ENCODE measurements at regions not wholly inside any gene's neighbourhood (a gene's known extent, or its start where the extent isn't known, plus 50 kb on each side); places are given as distances from the start of the nearest gene placed in this dataset.

GRCh38 chr12:108039794-108040193 lies 89.3 kb upstream of the WSCD2 start:
- DNase-seq, result no peak

- no peak for DNase-seq
These were observed 88.1 kb upstream of the WSCD2 start for GRCh38 chr12:108040947-108041346.

- DNase-seq, result no peak
These were observed 85.8 kb upstream of the WSCD2 start for GRCh38 chr12:108043286-108043685.

DNA sequence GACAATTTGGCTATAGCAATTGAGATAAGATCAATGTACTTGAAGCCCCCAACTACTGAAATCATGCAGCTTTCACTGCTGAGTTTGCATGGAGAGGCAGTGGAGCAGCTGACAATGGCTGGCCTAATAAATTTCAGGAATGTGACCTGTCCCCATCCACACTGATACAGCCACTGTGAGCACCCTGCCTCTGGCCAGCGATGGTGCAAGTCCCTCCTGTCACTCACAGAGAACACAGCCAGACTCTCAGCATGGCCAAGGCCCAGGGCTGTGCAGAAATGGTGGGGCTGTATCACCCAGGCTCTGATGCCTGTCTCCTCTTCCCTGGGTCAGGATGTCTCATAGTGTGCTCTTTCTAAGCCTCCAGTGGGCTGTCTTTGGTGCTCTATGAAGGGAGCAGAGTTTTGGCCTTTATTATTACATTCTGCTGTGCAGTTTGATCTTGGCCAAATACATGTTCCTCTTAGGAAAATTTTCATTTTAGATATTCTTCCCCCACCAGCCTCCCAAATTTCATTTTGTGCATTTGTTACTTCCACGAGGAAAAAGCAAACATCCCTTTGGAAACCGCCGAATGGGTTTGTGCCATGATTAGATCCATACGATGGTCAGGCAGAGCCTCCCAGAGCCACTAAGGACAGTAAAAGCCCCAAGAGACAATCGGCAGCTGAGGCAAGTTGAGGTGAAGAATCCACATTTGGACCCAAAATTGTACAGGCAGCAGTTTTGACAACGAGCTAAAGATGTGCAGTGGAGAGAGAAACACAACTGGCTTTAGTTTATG lies 85.1 kb upstream of the WSCD2 start:
- no peak for DNase-seq

GRCh38 chr12:108046135-108046534 lies 83.0 kb upstream of the WSCD2 start:
- DNase-seq, result no peak

- no peak for DNase-seq
These were observed 82.4 kb upstream of the WSCD2 start for GRCh38 chr12:108046650-108047049.

GRCh38 chr12:108047071-108047550 lies 82.0 kb upstream of the WSCD2 start:
- DNase-seq, result no peak

GRCh38 chr12:108048686-108049085 lies 80.4 kb upstream of the WSCD2 start:
- DNase-seq, result no peak

DNA sequence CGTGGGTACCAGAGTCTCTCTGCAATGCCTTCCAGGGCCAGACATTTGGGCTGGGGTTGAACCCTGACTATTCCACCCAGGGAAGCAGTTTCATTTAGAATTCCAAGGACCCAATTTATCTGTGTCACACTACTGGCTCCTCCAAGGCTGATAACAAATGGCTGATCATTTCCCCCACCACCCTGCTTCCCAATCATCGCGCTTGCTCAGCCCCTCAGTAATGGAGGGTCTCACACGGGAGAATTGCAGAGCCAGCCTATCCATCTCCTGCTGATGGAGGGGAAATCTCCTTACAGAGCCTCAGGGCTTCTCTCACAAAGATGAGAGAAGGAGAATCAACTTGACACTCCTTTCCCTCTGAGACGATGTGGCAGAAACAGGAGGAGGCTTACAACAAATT lies 78.4 kb upstream of the WSCD2 start:
- DNase-seq, result no peak

DNA sequence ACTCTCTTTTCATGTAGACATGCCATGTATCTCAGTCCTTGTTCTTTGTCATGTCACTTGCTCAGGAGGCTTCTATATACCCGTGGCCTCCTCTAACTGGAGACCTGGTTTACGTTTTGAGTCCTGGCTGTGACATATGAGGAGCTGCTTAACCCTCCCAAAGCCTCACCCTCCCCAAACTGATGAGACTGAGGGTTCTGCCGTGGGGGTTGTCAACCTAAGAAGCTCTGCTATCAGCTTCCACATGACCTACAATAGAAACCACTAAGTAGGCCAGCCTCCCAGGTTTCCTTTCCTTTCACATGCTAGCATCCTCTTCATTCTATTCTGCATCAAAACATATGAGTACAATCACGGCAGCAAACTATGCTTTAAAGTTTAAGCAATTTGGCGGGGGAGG lies 76.8 kb upstream of the WSCD2 start:
- DNase-seq, result no peak

- DNase-seq, result no peak
These were observed 75.6 kb upstream of the WSCD2 start for GRCh38 chr12:108053512-108053911.

DNA sequence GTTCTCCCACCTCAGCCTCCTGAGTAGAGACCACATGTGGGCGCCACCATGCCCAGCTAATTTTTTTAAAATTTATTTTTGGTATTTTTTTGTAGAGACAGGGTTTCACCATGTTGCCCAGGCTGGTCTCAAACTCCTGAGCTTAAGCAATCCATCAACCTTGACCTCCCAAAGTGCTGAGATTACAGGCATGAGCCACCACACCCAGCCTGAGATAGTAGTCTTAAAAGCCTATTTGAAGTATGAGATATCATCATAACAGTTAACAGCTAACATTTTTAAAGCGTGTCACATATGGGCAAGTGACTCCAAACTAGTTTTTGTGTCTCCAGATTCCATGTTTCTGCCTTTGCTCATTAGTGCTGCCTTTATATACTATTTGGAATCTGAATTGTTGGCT lies 74.6 kb upstream of the WSCD2 start:
- no peak for DNase-seq

GRCh38 chr12:108055141-108055540 lies 73.9 kb upstream of the WSCD2 start:
- no peak for DNase-seq

- no peak for DNase-seq
These were observed 69.0 kb upstream of the WSCD2 start for GRCh38 chr12:108060067-108060466.

GRCh38 chr12:108060903-108061302 lies 68.2 kb upstream of the WSCD2 start:
- DNase-seq, result no peak

- DNase-seq, result no peak
These were observed 65.9 kb upstream of the WSCD2 start for GRCh38 chr12:108063192-108063591.

- DNase-seq, result no peak
These were observed 64.0 kb upstream of the WSCD2 start for GRCh38 chr12:108065069-108065468.

DNA sequence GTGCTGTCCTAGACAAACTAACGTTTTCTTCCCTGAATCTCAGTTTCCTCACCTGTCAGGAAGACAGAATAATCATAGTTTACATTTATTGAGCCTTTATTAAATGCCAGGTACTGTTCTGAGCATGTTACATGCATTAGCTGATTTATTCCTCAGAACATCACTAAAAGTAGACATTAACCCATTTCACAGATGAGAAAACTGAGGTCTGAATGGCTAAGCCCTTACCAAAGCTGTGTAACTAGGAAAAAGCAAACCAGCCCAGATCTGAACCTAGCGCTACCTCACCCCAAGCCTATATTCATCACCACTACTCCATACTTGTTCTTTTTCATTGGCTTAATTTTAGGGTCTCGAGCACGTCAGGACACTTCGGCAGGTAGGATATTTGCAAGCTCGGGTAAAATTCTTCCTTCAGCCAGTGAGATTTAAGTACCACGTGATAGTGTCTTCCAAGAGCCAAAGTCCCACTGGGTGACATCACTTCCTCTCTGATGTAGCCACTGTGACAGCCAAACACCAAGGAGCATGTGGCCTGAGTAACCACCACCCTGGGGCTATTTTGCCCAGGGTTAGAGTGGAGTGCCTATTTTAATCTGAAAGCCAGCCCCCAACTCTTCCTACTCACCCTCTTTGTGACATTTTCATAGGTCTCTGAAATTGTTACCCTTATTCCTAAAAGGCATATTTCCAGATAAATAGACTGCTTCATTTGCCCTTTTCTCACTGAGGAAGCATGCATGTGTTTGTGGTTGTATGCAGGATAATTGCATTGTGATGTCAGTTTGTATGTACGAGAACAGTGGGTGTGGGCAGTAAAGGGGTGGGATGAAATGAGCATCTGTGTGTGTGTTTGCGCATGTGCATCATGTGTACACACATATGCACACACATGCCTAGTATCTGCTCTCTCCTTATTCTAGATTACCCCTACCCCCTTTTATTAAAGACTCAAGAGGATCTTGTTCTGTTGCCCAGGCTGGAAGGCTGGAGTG lies 62.2 kb upstream of the WSCD2 start:
- no peak for DNase-seq

- no peak for DNase-seq
These were observed 59.4 kb upstream of the WSCD2 start for GRCh38 chr12:108069651-108070165.

DNA sequence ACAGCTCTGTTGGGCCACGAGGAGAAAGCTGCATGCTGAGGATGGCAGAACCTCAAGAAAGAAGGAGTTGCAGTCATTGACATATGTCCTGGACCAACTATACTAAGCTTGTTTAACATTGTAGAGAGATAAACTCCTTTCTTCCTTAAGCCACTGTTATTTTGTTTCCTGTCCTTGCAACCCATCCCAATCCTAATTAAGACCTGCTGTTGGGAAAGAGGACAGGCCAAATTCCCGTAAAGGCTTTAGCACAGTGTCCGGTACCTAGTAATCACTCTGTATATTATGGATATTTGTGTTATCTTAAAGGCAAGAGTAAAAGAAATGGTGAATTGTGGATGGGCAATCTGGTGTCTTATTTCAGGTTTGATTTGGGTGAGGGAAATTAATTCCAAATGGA lies 53.5 kb upstream of the WSCD2 start:
- DNase-seq, result no peak

DNA sequence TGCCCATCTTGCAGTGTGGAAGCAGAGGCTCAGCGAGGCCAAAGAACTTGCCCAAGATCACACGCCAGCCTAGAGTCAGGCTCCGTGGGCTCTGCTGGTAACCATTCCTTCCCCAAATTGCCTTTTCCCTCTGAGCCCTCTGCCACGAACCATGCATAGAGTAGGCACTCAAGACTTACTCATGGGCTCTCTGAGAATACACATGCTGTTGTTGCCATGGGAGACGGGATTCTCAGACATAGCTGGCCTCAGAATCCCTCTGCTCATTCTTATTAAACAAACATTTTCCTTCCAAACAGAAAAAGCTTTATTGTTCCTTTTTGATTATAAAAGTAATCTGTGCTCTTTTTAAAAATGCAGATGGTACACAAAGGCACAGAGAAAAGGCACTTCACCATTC lies 52.5 kb upstream of the WSCD2 start:
- DNase-seq, result no peak

- DNase-seq, result no peak
These were observed 50.7 kb upstream of the WSCD2 start for GRCh38 chr12:108078428-108078827.

Data from right kidney (tissue), 1 donor.